ENCODE measurements at regions not wholly inside any gene's neighbourhood (a gene's known extent, or its start where the extent isn't known, plus 50 kb on each side); places are given as distances from the start of the nearest gene placed in this dataset.

- TF ChIP-seq POLR2A (IDR thresholded peaks at IDR 0.05) = no peak
- TF ChIP-seq CTCF (IDR thresholded peaks at IDR 0.05) = no peak
- no peak for TF ChIP-seq POLR2AphosphoS5 (IDR thresholded peaks at IDR 0.05)
- no peak for TF ChIP-seq EP300 (IDR thresholded peaks at IDR 0.05)
Measured at GRCh38 chr1:192876633-192877032, 67.8 kb downstream of the RGS2 start.

Data from upper lobe of left lung (tissue), 4 donors.